HG03575 (cell line): ENCODE measurements at regions not wholly inside any gene's neighbourhood (a gene's known extent, or its start where the extent isn't known, plus 50 kb on each side); places are given as distances from the start of the nearest gene placed in this dataset.

Experiments
- ATAC-seq: cut with Tn5 transposase; IDR thresholded peaks from one replicate; pipeline ENCODE4 v1.9.1; 2021; ENCODE audit not compliant: unreplicated experiment, insufficient number of reproducible peaks, low FRiP score; ENCODE audit errors: extremely low read depth

DNA sequence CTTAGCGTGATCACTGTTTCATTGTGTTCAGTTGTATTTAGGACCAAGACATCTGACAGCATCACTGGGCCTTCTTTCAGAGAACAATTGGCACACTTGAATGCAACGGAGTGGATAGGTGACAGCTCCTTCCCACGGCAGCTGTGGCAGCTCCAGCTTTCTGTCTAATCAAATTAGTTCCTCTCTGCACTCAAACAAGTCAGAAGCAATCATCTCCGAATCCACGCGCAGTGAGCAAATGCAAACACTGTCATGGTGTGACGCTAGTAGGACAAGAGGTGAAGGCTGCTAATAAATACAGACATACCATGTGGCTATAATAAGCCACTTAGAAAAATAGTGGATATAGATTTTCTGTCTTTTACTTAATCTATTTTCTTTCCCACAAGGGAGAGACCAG, 542.4 kb downstream of the ACTR3B start:
- ATAC-seq = no peak

- no peak for ATAC-seq
Observed at GRCh38 chr7:153320005-153320404, 560.5 kb downstream of the ACTR3B start.

GRCh38 chr7:153320681-153321080, 561.1 kb downstream of the ACTR3B start:
- ATAC-seq = no peak

DNA sequence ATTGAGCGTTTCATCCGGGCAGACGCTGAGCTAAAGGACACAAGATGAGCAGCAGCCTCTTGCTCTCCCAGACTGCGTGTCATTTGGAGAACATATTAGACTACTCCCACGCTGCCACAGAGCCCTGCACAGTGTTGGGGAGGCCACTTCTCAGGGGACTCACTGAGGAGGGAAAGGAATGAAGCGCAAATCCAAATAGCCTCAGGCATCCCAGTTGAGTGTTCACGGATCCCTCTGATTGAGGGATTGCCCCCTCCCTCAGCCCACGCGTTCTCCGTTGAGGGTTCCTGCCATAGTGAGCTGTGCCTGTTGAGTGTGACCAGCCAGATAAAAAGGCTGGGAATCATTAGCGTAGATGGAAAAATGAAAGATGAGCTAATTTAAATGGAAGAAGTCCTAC, 563.4 kb downstream of the ACTR3B start:
- ATAC-seq = no peak

DNA sequence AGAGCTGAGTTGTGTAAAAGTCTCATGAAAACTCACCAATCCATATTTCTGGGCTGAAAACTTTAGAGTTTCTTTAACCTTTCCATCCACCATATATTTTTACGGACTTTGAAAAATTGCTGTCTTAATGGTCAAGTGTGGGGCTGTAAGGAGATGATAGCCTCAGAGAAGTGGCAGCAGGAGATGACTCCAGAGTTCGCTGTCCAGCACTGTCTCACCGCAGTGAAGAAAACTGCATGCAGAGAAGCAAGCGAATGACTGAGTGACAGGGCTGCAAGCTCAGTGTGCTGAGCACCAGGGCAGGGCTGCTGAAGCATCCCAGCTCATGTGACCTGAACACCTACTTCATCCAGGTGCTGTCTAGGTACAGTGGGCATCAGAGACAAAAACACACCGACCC, 564.5 kb downstream of the ACTR3B start:
- no peak for ATAC-seq

DNA sequence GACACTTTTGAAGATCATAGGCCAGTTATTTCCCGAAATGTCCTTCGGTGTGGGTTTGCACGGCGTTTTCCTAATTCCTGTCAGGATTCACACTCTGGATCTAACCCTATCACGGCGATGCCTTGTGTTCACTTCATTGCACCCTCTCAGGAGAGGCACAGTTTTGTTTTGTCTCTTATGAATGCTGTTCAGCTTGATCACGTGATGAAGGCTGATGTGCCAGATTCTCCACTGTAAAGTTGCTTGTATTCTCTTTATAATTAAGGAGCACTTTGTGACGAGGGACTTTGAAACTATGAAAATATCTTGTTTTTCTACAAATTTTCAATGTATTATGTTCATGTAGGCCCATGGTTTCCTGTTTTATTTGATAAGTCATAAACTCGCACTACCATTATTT, 568.1 kb downstream of the ACTR3B start:
- ATAC-seq = no peak

DNA sequence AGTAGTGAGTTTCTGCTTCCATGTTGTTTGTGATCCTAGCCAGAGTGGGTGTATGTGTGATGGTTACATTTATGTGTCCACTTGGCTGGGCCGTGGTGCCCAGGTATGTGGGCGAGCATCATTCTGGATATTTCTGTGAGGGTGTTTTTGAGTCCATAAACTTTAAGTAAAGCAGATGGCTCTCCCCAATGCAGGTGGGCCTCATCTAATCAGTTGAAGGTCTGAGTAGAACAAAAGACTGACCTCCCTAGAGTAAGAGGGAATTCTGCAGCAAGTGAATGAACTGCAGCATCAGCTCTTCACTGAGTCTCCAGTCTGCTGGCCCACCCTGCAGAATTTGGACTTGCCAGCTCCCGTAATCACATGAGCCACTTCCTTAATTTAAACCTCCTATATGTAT, 571.9 kb downstream of the ACTR3B start:
- ATAC-seq = no peak

DNA sequence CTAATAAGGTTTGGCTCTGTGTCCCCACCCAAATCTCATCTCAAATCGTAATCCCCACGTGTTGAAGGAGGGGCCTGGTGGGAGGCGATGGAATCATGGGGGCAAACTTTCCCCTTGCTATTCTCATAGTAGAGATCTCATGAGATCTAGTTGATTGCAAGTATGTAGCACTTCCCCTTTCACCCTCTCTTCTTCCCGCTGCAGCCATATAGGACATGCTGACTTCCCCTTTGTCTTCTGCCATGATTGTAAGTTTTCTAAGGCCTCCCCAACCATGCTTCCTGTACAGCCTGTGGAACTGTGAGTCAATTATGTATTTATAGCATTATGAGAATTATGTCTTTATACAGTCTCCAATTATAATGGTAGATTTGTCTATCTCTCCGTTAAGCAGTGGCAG, 594.5 kb downstream of the ACTR3B start:
- ATAC-seq = no peak

- ATAC-seq = no peak
Observed at GRCh38 chr7:153370092-153370491, 610.5 kb downstream of the ACTR3B start.

DNA sequence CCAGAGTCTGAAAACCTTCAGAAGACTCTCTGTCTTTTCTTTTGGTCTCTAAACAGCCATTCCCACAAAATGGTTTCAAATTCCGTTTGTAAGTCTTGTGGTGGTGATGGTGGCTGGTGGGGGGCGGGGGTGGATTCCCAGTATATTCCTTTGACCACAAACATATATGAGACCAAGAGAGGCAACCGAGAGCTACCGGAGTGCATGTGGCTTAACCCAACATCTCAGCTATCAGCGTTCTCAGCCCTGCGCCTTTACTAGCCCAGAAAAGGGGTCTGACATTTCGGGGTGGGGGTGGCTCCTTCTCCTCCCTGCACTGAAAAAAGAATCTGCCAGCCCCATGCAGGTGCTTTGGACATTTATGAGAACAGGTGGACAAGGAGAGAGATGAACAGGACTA, 621.1 kb downstream of the ACTR3B start:
- ATAC-seq = no peak

GRCh38 chr7:153381275-153382040, 621.9 kb downstream of the ACTR3B start:
- no peak for ATAC-seq

DNA sequence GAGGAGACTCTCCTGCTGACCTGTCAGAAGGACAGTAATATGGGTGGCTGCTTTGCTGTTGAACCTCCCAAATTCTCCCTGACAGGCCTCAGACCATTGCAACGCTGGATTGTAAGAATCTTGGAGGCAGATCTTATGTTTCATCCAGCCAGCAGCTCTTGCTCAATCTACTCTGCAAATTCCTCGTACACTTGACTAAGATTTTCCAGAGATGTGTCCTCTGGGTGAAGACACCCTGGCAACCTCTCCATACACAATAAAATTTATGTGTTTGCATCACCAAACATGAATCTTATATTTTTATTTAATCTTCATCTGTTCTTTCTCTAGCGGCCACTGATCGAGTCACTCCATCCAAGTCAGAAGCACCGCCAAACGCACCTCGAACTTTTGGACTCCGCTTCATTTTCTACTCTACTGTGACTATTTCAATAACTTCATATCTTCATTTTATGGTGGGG, 623.1 kb downstream of the ACTR3B start:
- ATAC-seq = no peak

DNA sequence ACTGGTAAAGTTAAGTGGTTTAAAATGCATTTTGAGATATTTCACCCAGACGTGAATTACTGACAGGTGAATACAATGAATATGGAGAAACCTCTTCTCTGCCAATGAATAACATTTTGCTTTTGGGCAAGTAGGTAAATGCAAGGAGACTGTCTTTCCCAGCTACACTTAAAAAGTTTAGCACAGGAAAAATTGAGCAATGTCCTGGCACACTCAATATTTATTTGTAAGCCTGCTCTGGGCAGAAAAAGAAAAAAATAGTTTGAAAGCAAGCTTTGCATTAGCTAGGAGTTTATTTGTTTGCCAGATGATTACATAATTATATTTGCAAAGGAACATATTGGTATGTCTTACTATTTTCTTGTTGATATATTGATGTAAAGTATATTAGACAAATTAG, 624.2 kb downstream of the ACTR3B start:
- ATAC-seq = no peak

DNA sequence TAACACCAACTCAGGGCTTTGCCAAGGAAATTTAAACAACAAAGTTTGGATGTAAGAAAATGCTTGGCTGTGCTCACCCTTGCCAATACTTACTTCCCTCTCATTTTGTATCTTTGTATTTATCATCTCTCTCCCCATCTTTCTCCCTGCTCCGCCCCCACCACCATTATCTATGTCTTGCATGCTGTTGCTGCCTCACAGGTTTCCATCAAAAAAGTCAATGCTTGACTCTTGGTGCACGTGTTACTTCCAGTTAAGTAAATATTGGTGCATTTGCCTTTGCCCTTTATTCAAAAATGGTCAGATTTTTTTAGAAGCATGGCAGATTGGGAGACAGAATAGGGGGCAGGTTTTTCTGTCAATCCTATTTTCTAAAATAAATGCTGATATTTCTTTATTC, 626.0 kb downstream of the ACTR3B start:
- ATAC-seq = no peak

DNA sequence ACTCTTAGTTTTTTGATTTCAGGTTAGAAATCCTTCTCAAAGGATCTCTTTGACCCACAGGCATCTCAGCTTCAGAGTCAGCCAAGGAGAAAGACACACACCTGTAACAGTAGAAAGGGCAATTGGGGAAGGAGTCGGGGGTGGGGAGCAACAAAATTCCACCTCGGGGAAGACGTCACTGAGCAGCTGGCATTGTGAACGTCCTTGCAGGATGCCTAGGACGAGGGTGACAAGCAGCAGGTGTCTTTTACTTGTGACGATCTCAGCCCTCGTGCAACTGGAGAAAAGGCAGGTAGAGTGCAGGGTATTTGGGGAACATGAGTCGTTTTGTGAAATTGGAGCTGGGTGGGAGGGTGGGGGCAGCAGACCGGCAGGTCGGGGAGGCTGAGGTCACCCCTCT, 627.0 kb downstream of the ACTR3B start:
- no peak for ATAC-seq

- ATAC-seq = no peak
Observed at GRCh38 chr7:153388611-153389010, 629.1 kb downstream of the ACTR3B start.

GRCh38 chr7:153389261-153389660, 629.7 kb downstream of the ACTR3B start:
- ATAC-seq = no peak

GRCh38 chr7:153390955-153391354, 631.4 kb downstream of the ACTR3B start:
- no peak for ATAC-seq

GRCh38 chr7:153392726-153393125, 633.2 kb downstream of the ACTR3B start:
- no peak for ATAC-seq

DNA sequence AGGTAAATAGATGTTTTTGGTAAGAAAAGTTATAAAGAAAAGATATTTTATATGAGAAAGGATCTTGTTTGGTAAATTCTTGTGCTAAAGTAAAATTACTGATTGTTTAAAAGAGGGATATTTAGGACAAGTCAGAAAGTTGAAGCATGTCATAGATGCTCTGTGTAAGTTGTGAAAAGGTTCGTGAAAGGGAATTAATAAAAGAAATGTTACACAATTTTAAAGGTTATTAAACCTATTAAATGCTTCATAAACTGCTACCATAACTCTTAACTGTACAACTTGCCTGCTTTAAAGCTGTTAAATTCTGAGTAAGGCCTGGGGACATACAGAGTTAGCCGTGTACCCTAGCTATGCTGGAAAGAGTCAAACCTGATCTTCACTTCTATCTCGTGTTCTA, 634.1 kb downstream of the ACTR3B start:
- ATAC-seq = no peak

DNA sequence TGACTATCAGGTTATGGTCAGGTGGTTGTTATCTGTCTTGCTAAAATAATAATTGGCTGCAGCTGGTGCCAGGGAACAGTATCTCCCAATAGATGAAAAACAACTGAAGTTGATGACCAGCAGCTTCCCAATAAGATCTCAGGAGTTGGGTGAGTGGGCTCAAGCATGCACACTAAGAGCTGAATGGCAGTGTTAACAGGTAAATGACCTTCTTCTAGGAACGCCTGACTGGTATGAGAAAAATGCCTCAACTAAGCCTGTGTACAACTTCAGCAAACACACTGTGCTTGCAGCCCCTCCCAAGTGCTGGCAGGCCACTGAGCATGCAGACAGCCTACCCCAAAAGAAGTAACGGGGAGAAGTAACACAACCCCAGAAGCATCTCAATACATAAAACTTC, 636.9 kb downstream of the ACTR3B start:
- ATAC-seq = no peak
